Naive B cell (primary cell): ENCODE measurements at regions not wholly inside any gene's neighbourhood (a gene's known extent, or its start where the extent isn't known, plus 50 kb on each side); places are given as distances from the start of the nearest gene placed in this dataset.

Source experiments
- ATAC-seq, 2 donors: fragments of 150-1000 bp; cut with Tn5 transposase; 2 replicates each; pipeline ENCODE4 v1.10.0; 2021; ENCODE audit warnings: low read depth in 2 of 2, mild to moderate bottlenecking in 2 of 2, moderate library complexity in 2 of 2
- DNase-seq: peaks from one replicate; pipeline ENCODE4 v3.0.0; 2022
- H3K27ac Mint-ChIP-seq, 6 donors: one replicate each; pipeline ENCODE4 v1.8.0; 2020 to 2022; ENCODE audit warnings: mild to moderate bottlenecking in 6 of 6, mixed read lengths in 6 of 6, moderate library complexity in 5 of 6, inconsistent platforms in 2 of 6
- H3K27me3 Mint-ChIP-seq, 3 donors: one replicate each; pipeline ENCODE4 v1.8.0; 2021 to 2022; ENCODE audit warnings: mixed read lengths in 3 of 3, mild to moderate bottlenecking in 1 of 3
- H3K36me3 Mint-ChIP-seq, 2 donors: one replicate each; pipeline ENCODE4 v1.8.0; 2020 to 2022; ENCODE audit warnings: mixed read lengths in 2 of 2, inconsistent platforms in 1 of 2, mild to moderate bottlenecking in 1 of 2
- H3K4me1 Mint-ChIP-seq, 3 donors: one replicate each; pipeline ENCODE4 v1.8.0; 2020 to 2022; ENCODE audit warnings: mixed read lengths in 3 of 3, inconsistent platforms in 1 of 3, mild to moderate bottlenecking in 1 of 3, moderate library complexity in 1 of 3
- H3K4me3 Mint-ChIP-seq, 8 donors: one replicate each; pipeline ENCODE4 v1.8.0; 2020 to 2022; ENCODE audit warnings: mild to moderate bottlenecking in 8 of 8, mixed read lengths in 8 of 8, moderate library complexity in 8 of 8, inconsistent platforms in 2 of 8
- H3K9me3 Mint-ChIP-seq, 7 donors: one replicate each; pipeline ENCODE4 v1.8.0; 2020 to 2022; ENCODE audit warnings: mixed read lengths in 7 of 7, mild to moderate bottlenecking in 5 of 7, inconsistent platforms in 2 of 7, moderate library complexity in 1 of 7

GRCh38 chr9:135249711-135250110, 162.2 kb downstream of the OLFM1 start:
- H3K36me3 Mint-ChIP-seq = no peaks in the 10 kb centered on the region
- no peak for ATAC-seq
- no peak overlapping the region for H3K27ac Mint-ChIP-seq
- peak overlapping the region in 1 of 8 donors; percentile 32 for H3K4me3 Mint-ChIP-seq
- peaks cover 16 to 43% (median 39%) of the 10 kb centered on the region in 3 donors for H3K27me3 Mint-ChIP-seq
- no peak for DNase-seq
- H3K9me3 Mint-ChIP-seq = no peaks in the 10 kb centered on the region
- peaks cover 4 to 10% (median 7%) of the 10 kb centered on the region in 3 donors for H3K4me1 Mint-ChIP-seq

- Mint-ChIP-seq H3K4me1 (peaks cover 4 to 6% (median 5%) of the 10 kb centered on the region in 3 donors), H3K9me3 (no peaks in the 10 kb centered on the region), H3K27ac (peak overlapping the region in 1 of 6 donors; percentile 6), H3K27me3 (peaks cover 13 to 35% (median 31%) of the 10 kb centered on the region in 3 donors), H3K36me3 (no peaks in the 10 kb centered on the region), H3K4me3 (no peak overlapping the region)
- ATAC-seq (no peak), DNase-seq (no peak)
These were observed 163.9 kb downstream of the OLFM1 start for GRCh38 chr9:135251331-135251761.

- Mint-ChIP-seq H3K9me3 (no peaks in the 10 kb centered on the region), H3K27me3 (peaks cover 9 to 30% (median 22%) of the 10 kb centered on the region in 3 donors), H3K4me1 (peaks cover 0 to 2% (median 0%) of the 10 kb centered on the region in 3 donors), H3K27ac (no peak overlapping the region), H3K4me3 (peak overlapping the region in 1 of 8 donors; percentile 12), H3K36me3 (no peaks in the 10 kb centered on the region)
- DNase-seq (no peak), ATAC-seq (no peak)
These were observed 164.7 kb downstream of the OLFM1 start for GRCh38 chr9:135251996-135252760.

GRCh38 chr9:135252980-135253304, 165.5 kb downstream of the OLFM1 start:
- Mint-ChIP-seq H3K27me3 (peaks cover 7 to 26% (median 20%) of the 10 kb centered on the region in 3 donors), H3K4me3 (no peak overlapping the region), H3K9me3 (no peaks in the 10 kb centered on the region), H3K36me3 (no peaks in the 10 kb centered on the region), H3K27ac (no peak overlapping the region), H3K4me1 (peaks cover 0 to 2% (median 0%) of the 10 kb centered on the region in 3 donors)
- DNase-seq = no peak
- no peak for ATAC-seq

- Mint-ChIP-seq H3K4me1 (peaks cover 0 to 2% (median 0%) of the 10 kb centered on the region in 3 donors), H3K27ac (no peak overlapping the region), H3K27me3 (peaks cover 7 to 26% (median 20%) of the 10 kb centered on the region in 3 donors), H3K4me3 (no peak overlapping the region), H3K9me3 (no peaks in the 10 kb centered on the region), H3K36me3 (no peaks in the 10 kb centered on the region)
- DNase-seq = no peak
- ATAC-seq = no peak
These were observed 166.0 kb downstream of the OLFM1 start for GRCh38 chr9:135253305-135254004.

- peaks cover 0 to 2% (median 0%) of the 10 kb centered on the region in 3 donors for H3K4me1 Mint-ChIP-seq
These were observed 166.9 kb downstream of the OLFM1 start for GRCh38 chr9:135254176-135255032.

GRCh38 chr9:135255033-135255840, 167.8 kb downstream of the OLFM1 start:
- no peak for ATAC-seq
- Mint-ChIP-seq H3K9me3 (no peaks in the 10 kb centered on the region), H3K36me3 (no peaks in the 10 kb centered on the region), H3K27me3 (peaks cover 7 to 26% (median 20%) of the 10 kb centered on the region in 3 donors), H3K4me3 (no peak overlapping the region), H3K4me1 (peaks cover 0 to 2% (median 0%) of the 10 kb centered on the region in 3 donors), H3K27ac (no peak overlapping the region)
- DNase-seq = no peak

More at GRCh38 chr9:135254176-135255032, 166.9 kb downstream of the OLFM1 start:
- ATAC-seq (no peak), DNase-seq (no peak)
- Mint-ChIP-seq H3K36me3 (no peaks in the 10 kb centered on the region), H3K27ac (no peak overlapping the region), H3K27me3 (peaks cover 7 to 26% (median 20%) of the 10 kb centered on the region in 3 donors), H3K9me3 (no peaks in the 10 kb centered on the region), H3K4me3 (no peak overlapping the region)

- Mint-ChIP-seq H3K36me3 (no peaks in the 10 kb centered on the region), H3K4me3 (no peak overlapping the region), H3K27ac (no peak overlapping the region), H3K4me1 (peaks cover 0 to 2% (median 0%) of the 10 kb centered on the region in 3 donors), H3K9me3 (no peaks in the 10 kb centered on the region), H3K27me3 (peaks cover 7 to 26% (median 20%) of the 10 kb centered on the region in 3 donors)
- DNase-seq = no peak
- no peak for ATAC-seq
These were observed 168.5 kb downstream of the OLFM1 start for GRCh38 chr9:135255841-135256580.

GRCh38 chr9:135256581-135257354, 169.3 kb downstream of the OLFM1 start:
- H3K27ac Mint-ChIP-seq = no peak overlapping the region

GRCh38 chr9:135258461-135258860, 171.0 kb downstream of the OLFM1 start:
- Mint-ChIP-seq H3K9me3 (no peaks in the 10 kb centered on the region), H3K4me1 (no peaks in the 10 kb centered on the region), H3K4me3 (no peak overlapping the region), H3K27me3 (peaks cover 0 to 12% (median 5%) of the 10 kb centered on the region in 3 donors), H3K36me3 (no peaks in the 10 kb centered on the region), H3K27ac (no peak overlapping the region)
- ATAC-seq (no peak), DNase-seq (no peak)

More at GRCh38 chr9:135256581-135257354, 169.3 kb downstream of the OLFM1 start:
- ATAC-seq (no peak), DNase-seq (no peak)
- Mint-ChIP-seq H3K9me3 (no peaks in the 10 kb centered on the region), H3K4me3 (no peak overlapping the region), H3K27me3 (peaks cover 6 to 26% (median 19%) of the 10 kb centered on the region in 3 donors), H3K36me3 (no peaks in the 10 kb centered on the region), H3K4me1 (peaks cover 0 to 2% (median 0%) of the 10 kb centered on the region in 3 donors)

GRCh38 chr9:135259273-135259672, 171.8 kb downstream of the OLFM1 start:
- no peaks in the 10 kb centered on the region for H3K36me3 Mint-ChIP-seq
- no peak overlapping the region for H3K27ac Mint-ChIP-seq
- H3K9me3 Mint-ChIP-seq = no peaks in the 10 kb centered on the region
- ATAC-seq = no peak
- no peaks in the 10 kb centered on the region for H3K4me1 Mint-ChIP-seq
- H3K27me3 Mint-ChIP-seq = peaks cover 0 to 12% (median 5%) of the 10 kb centered on the region in 3 donors
- DNase-seq = no peak
- H3K4me3 Mint-ChIP-seq = no peak overlapping the region
